ENCODE measurements at regions not wholly inside any gene's neighbourhood (a gene's known extent, or its start where the extent isn't known, plus 50 kb on each side); places are given as distances from the start of the nearest gene placed in this dataset.

DNA sequence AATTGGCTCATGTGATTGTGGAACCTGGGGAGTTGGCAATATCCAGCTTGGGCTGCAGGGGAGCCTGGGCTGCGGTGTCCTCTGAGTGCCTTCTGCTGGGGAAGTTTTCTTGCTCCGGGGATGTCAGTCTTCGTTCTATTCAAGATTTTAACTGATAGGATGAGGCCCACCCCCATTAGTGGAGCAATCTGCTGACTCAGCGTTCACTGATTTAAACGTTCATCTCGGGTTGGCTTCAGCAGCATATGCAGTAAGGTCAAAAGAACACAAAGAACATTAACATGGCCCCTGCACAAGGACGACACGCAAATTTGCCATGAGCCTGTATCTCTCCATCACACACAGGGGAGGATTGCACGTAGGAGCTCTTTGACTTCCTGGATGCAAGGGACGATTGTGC, 360.6 kb upstream of the ADARB2 start:
- Histone ChIP-seq H3K9ac (ENCODE audit: low read length) (no peak overlapping the region), H3K4ac (ENCODE audit: low read depth in 1 of 2, low read length in 2 of 2) (no peak overlapping the region), H2AFZ (ENCODE audit: low read depth, low read length) (no peak overlapping the region), H3K4me3 (ENCODE audit: insufficient read depth in 1 of 2, low read depth in 1 of 2, low read length in 2 of 2) (no peak overlapping the region), H3K79me1 (replicated peaks; ENCODE audit: low read length, poor library complexity, severe bottlenecking) (no peaks in the 10 kb centered on the region), H3K27ac (ENCODE audit: low read length, poor library complexity, severe bottlenecking) (no peak overlapping the region), H3K27me3 (ENCODE audit: control insufficient read depth in 1 of 2, insufficient read depth in 1 of 2, low read length in 2 of 2) (no peaks in the 10 kb centered on the region), H4K91ac (ENCODE audit: low read length) (no peak overlapping the region), H3K23ac (ENCODE audit: low read length in 2 of 2) (no peak overlapping the region), H3K18ac (ENCODE audit: low read depth in 1 of 2, low read length in 2 of 2) (no peak overlapping the region), H2BK12ac (ENCODE audit: low read length in 2 of 2) (no peak overlapping the region), H3K14ac (ENCODE audit: low read length in 2 of 2) (no peak overlapping the region), H2BK120ac (ENCODE audit: low read depth, low read length) (no peak overlapping the region), H2BK5ac (ENCODE audit: low read depth, low read length, poor library complexity, severe bottlenecking) (no peak overlapping the region), H2AK5ac (ENCODE audit: low read length, severe bottlenecking) (no peak overlapping the region), H3K9me3 (ENCODE audit: control insufficient read depth, low read length) (peaks cover 3% of the 10 kb centered on the region), H3K4me1 (ENCODE audit: control insufficient read depth, insufficient read depth, low read depth, low read length) (no peaks in the 10 kb centered on the region), H4K8ac (ENCODE audit: low read length) (no peak overlapping the region), H2BK15ac (ENCODE audit: low read depth, poor library complexity, severe bottlenecking) (no peak overlapping the region), H3K36me3 (ENCODE audit: control insufficient read depth in 1 of 2, insufficient read depth in 2 of 2, low read depth in 1 of 2, low read length in 2 of 2) (no peaks in the 10 kb centered on the region), H3K4me2 (ENCODE audit: low read length, poor library complexity, severe bottlenecking) (no peak overlapping the region)
- WGBS, result 84% methylated on average over 10 of the region's 10 CpGs
- no peak for DNase-seq

- Histone ChIP-seq H3K18ac (ENCODE audit: low read depth in 1 of 2, low read length in 2 of 2) (no peak overlapping the region), H3K14ac (ENCODE audit: low read length in 2 of 2) (no peak overlapping the region), H3K36me3 (ENCODE audit: control insufficient read depth in 1 of 2, insufficient read depth in 2 of 2, low read depth in 1 of 2, low read length in 2 of 2) (no peaks in the 10 kb centered on the region), H3K4me1 (ENCODE audit: control insufficient read depth, insufficient read depth, low read depth, low read length) (no peaks in the 10 kb centered on the region), H3K9ac (ENCODE audit: low read length) (no peak overlapping the region), H2BK5ac (ENCODE audit: low read depth, low read length, poor library complexity, severe bottlenecking) (peak overlapping the region; percentile 25), H2BK15ac (ENCODE audit: low read depth, poor library complexity, severe bottlenecking) (no peak overlapping the region), H2BK12ac (ENCODE audit: low read length in 2 of 2) (no peak overlapping the region), H4K91ac (ENCODE audit: low read length) (no peak overlapping the region), H3K23ac (ENCODE audit: low read length in 2 of 2) (no peak overlapping the region), H3K27me3 (ENCODE audit: control insufficient read depth in 1 of 2, insufficient read depth in 1 of 2, low read length in 2 of 2) (no peaks in the 10 kb centered on the region), H4K8ac (ENCODE audit: low read length) (no peak overlapping the region), H2BK120ac (ENCODE audit: low read depth, low read length) (no peak overlapping the region), H3K27ac (ENCODE audit: low read length, poor library complexity, severe bottlenecking) (no peak overlapping the region), H3K4me3 (ENCODE audit: insufficient read depth in 1 of 2, low read depth in 1 of 2, low read length in 2 of 2) (no peak overlapping the region), H2AK5ac (ENCODE audit: low read length, severe bottlenecking) (no peak overlapping the region), H3K4me2 (ENCODE audit: low read length, poor library complexity, severe bottlenecking) (no peak overlapping the region), H3K4ac (ENCODE audit: low read depth in 1 of 2, low read length in 2 of 2) (no peak overlapping the region), H3K9me3 (ENCODE audit: control insufficient read depth, low read length) (peaks cover 3% of the 10 kb centered on the region), H3K79me1 (replicated peaks; ENCODE audit: low read length, poor library complexity, severe bottlenecking) (no peaks in the 10 kb centered on the region), H2AFZ (ENCODE audit: low read depth, low read length) (no peak overlapping the region)
- DNase-seq, result no peak
- 90% methylated on average over 6 of the region's 6 CpGs for WGBS
Observed at GRCh38 chr10:2094171-2094570, 356.8 kb upstream of the ADARB2 start.

DNA sequence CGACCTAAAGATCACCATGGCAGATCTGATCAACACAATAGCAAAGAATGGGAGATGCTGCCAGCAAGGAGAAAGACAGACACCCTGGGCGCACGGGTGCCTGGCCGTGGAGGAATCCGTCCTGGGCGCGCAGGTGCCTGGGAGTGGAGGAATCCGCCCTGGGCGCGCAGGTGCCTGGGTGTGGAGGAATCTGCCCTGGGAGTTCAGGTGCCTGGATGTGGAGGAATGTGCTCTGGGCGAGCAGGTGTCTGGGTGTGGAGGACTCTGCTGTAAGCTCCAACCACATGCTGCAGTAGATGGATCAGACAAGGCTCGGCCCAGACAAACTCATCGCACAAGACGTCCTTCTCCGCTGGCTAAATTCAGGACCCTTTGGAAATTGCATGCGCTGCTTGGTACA, 346.3 kb upstream of the ADARB2 start:
- 92% methylated on average over 16 of the region's 16 CpGs for WGBS
- H3K79me1 ChIP-seq (replicated peaks; ENCODE audit: low read length, poor library complexity, severe bottlenecking), result no peaks in the 10 kb centered on the region
- H2AFZ ChIP-seq (ENCODE audit: low read depth, low read length), result no peak overlapping the region
- H3K9ac ChIP-seq (ENCODE audit: low read length), result no peak overlapping the region
- DNase-seq, result no peak
- no peak overlapping the region for H3K4me2 ChIP-seq (ENCODE audit: low read length, poor library complexity, severe bottlenecking)
- peaks cover 10% of the 10 kb centered on the region for H3K9me3 ChIP-seq (ENCODE audit: control insufficient read depth, low read length)
- no peak overlapping the region for H3K4ac ChIP-seq (ENCODE audit: low read depth in 1 of 2, low read length in 2 of 2)
- H3K23ac ChIP-seq (ENCODE audit: low read length in 2 of 2), result no peak overlapping the region
- no peak overlapping the region for H2BK120ac ChIP-seq (ENCODE audit: low read depth, low read length)
- H4K91ac ChIP-seq (ENCODE audit: low read length), result no peak overlapping the region
- H3K4me1 ChIP-seq (ENCODE audit: control insufficient read depth, insufficient read depth, low read depth, low read length), result peaks cover 8% of the 10 kb centered on the region
- no peaks in the 10 kb centered on the region for H3K36me3 ChIP-seq (ENCODE audit: control insufficient read depth in 1 of 2, insufficient read depth in 2 of 2, low read depth in 1 of 2, low read length in 2 of 2)
- no peak overlapping the region for H4K8ac ChIP-seq (ENCODE audit: low read length)
- no peak overlapping the region for H2BK12ac ChIP-seq (ENCODE audit: low read length in 2 of 2)
- H3K14ac ChIP-seq (ENCODE audit: low read length in 2 of 2), result no peak overlapping the region
- no peak overlapping the region for H3K18ac ChIP-seq (ENCODE audit: low read depth in 1 of 2, low read length in 2 of 2)
- no peak overlapping the region for H2AK5ac ChIP-seq (ENCODE audit: low read length, severe bottlenecking)
- no peak overlapping the region for H2BK15ac ChIP-seq (ENCODE audit: low read depth, poor library complexity, severe bottlenecking)
- no peak overlapping the region for H3K4me3 ChIP-seq (ENCODE audit: insufficient read depth in 1 of 2, low read depth in 1 of 2, low read length in 2 of 2)
- H3K27ac ChIP-seq (ENCODE audit: low read length, poor library complexity, severe bottlenecking), result no peak overlapping the region
- H2BK5ac ChIP-seq (ENCODE audit: low read depth, low read length, poor library complexity, severe bottlenecking), result no peak overlapping the region
- H3K27me3 ChIP-seq (ENCODE audit: control insufficient read depth in 1 of 2, insufficient read depth in 1 of 2, low read length in 2 of 2), result no peaks in the 10 kb centered on the region

DNA sequence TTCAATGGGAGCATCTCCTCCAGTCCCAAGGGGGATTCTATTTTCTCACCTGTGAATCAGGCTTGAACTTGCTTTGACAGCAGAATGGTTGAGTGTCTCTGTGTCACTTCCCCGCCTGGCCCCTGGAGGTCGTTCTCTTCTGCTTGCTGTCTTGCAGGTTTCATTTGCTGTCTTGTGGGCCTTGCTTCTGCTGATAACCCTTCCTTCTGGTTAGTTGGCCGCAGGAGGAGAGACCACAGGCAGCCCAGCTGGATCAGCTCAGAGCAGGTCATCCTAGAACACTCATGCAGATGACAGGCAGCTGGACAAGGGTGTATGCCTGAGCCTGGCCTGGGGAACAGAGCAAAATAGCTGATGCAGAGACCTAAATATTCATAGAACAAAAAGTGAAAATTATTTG, 344.2 kb upstream of the ADARB2 start:
- Histone ChIP-seq H2BK12ac (ENCODE audit: low read length in 2 of 2) (no peak overlapping the region), H3K9ac (ENCODE audit: low read length) (no peak overlapping the region), H2AFZ (ENCODE audit: low read depth, low read length) (no peak overlapping the region), H3K14ac (ENCODE audit: low read length in 2 of 2) (no peak overlapping the region), H3K4ac (ENCODE audit: low read depth in 1 of 2, low read length in 2 of 2) (no peak overlapping the region), H3K27ac (ENCODE audit: low read length, poor library complexity, severe bottlenecking) (no peak overlapping the region), H3K4me3 (ENCODE audit: insufficient read depth in 1 of 2, low read depth in 1 of 2, low read length in 2 of 2) (no peak overlapping the region), H3K9me3 (ENCODE audit: control insufficient read depth, low read length) (peaks cover 4% of the 10 kb centered on the region), H2BK15ac (ENCODE audit: low read depth, poor library complexity, severe bottlenecking) (no peak overlapping the region), H4K8ac (ENCODE audit: low read length) (no peak overlapping the region), H2AK5ac (ENCODE audit: low read length, severe bottlenecking) (peak overlapping the region; percentile 4), H3K36me3 (ENCODE audit: control insufficient read depth in 1 of 2, insufficient read depth in 2 of 2, low read depth in 1 of 2, low read length in 2 of 2) (no peaks in the 10 kb centered on the region), H3K4me1 (ENCODE audit: control insufficient read depth, insufficient read depth, low read depth, low read length) (peaks cover 10% of the 10 kb centered on the region), H3K18ac (ENCODE audit: low read depth in 1 of 2, low read length in 2 of 2) (no peak overlapping the region), H4K91ac (ENCODE audit: low read length) (no peak overlapping the region), H2BK5ac (ENCODE audit: low read depth, low read length, poor library complexity, severe bottlenecking) (no peak overlapping the region), H3K23ac (ENCODE audit: low read length in 2 of 2) (no peak overlapping the region), H3K79me1 (replicated peaks; ENCODE audit: low read length, poor library complexity, severe bottlenecking) (no peaks in the 10 kb centered on the region), H2BK120ac (ENCODE audit: low read depth, low read length) (no peak overlapping the region), H3K27me3 (ENCODE audit: control insufficient read depth in 1 of 2, insufficient read depth in 1 of 2, low read length in 2 of 2) (no peaks in the 10 kb centered on the region), H3K4me2 (ENCODE audit: low read length, poor library complexity, severe bottlenecking) (no peak overlapping the region)
- 41% methylated on average over 3 of the region's 3 CpGs for WGBS
- DNase-seq, result peak; percentile 36

Measured in mesenchymal stem cell (in vitro differentiated cells and primary cell).